ENCODE measurements at regions not wholly inside any gene's neighbourhood (a gene's known extent, or its start where the extent isn't known, plus 50 kb on each side); places are given as distances from the start of the nearest gene placed in this dataset.

- TF ChIP-seq POLR2AphosphoS5 (IDR thresholded peaks at IDR 0.05; ENCODE audit: low read depth) = no peak
- TF ChIP-seq CTCF (IDR thresholded peaks at IDR 0.05; ENCODE audit: insufficient read depth, low read length) = no peak
Measured at GRCh38 chr14:30235485-30235884, 307.8 kb upstream of the PRKD1 start.

Data from HL-60 (cell line).